Prostate gland (tissue), 2 donors: ENCODE measurements at regions not wholly inside any gene's neighbourhood (a gene's known extent, or its start where the extent isn't known, plus 50 kb on each side); places are given as distances from the start of the nearest gene placed in this dataset.
"Not testable (repeated sequence)": the region's sequence is repeated elsewhere in the genome, so short reads cannot be mapped to it uniquely, and the experiment has no call there.

Source experiments
- DNase-seq: peaks from one replicate; pipeline ENCODE4 v3.0.0-alpha.2; 2019; ENCODE audit warnings: low spot score
- H3K27ac ChIP-seq, 2 donors: fragments of 200-600 bp; sonication (generic); 2 replicates each; pipeline ENCODE4 v1.5.1; 2017 to 2019
- H3K27me3 ChIP-seq: fragments of 200-600 bp; sonication (generic); replicated peaks from 2 replicates; pipeline ENCODE4 v1.5.1; 2019; ENCODE audit not compliant: insufficient read depth
- H3K36me3 ChIP-seq, 2 donors: fragments of 200-600 bp; sonication (generic); 1 replicate in 1 of 2; 2 replicates in 1 of 2; pipeline versions ENCODE4 v1.5.1 to v1.8.1; 2017 to 2019
- H3K4me1 ChIP-seq: fragments of 200-600 bp; sonication (generic); replicated peaks from 2 replicates; pipeline ENCODE4 v1.5.1; 2019
- H3K4me3 ChIP-seq, 2 donors: fragments of 200-600 bp; sonication (generic); 2 replicates each; pipeline ENCODE4 v1.5.1; 2017 to 2019
- H3K9me3 ChIP-seq: fragments of 200-600 bp; sonication (generic); 2 replicates; pipeline ENCODE4 v1.5.1; 2017
- POLR2A ChIP-seq: fragments of 450-650 bp; IDR thresholded peaks from one replicate; pipeline ENCODE4 v1.6.1; 2016; ENCODE audit warnings: antibody characterized with exemption, mild to moderate bottlenecking
- POLR2AphosphoS5 ChIP-seq: sonication (generic); formaldehyde crosslinking; IDR thresholded peaks from one replicate; pipeline ENCODE4 v1.6.1; 2017; ENCODE audit warnings: antibody characterized with exemption
- WGBS: methylation state at CpG from one replicate; pipeline ENCODE4 v1.1.5; 2018; 5-methylcytosine and 5-hydroxymethylcytosine counted together
- intact Hi-C: fragments of 100-400 bp; cut with DNase I; formaldehyde crosslinking; loops from one replicate; pipeline ENCODE4 v1.14.2; 2022
- TF ChIP-seq, protein P1 (sequence below), 4 experiments: fragments of 200-600 bp in 2 of 4; fragments of 450-650 bp in 2 of 4; sonication (generic) in 2 of 4; IDR thresholded peaks; 1 replicate in 3 of 4; 2 replicates in 1 of 4; pipeline ENCODE4 v1.5.1; 2016 to 2019; ENCODE audit warnings: antibody characterized with exemption in 4 of 4, mild to moderate bottlenecking in 2 of 4, moderate library complexity in 2 of 4

- H3K27ac ChIP-seq = no peak overlapping the region
- no peaks in the 10 kb centered on the region for H3K4me1 ChIP-seq
- no peak for DNase-seq
- TF ChIP-seq, protein P1, sequence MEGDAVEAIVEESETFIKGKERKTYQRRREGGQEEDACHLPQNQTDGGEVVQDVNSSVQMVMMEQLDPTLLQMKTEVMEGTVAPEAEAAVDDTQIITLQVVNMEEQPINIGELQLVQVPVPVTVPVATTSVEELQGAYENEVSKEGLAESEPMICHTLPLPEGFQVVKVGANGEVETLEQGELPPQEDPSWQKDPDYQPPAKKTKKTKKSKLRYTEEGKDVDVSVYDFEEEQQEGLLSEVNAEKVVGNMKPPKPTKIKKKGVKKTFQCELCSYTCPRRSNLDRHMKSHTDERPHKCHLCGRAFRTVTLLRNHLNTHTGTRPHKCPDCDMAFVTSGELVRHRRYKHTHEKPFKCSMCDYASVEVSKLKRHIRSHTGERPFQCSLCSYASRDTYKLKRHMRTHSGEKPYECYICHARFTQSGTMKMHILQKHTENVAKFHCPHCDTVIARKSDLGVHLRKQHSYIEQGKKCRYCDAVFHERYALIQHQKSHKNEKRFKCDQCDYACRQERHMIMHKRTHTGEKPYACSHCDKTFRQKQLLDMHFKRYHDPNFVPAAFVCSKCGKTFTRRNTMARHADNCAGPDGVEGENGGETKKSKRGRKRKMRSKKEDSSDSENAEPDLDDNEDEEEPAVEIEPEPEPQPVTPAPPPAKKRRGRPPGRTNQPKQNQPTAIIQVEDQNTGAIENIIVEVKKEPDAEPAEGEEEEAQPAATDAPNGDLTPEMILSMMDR (IDR thresholded peaks at IDR 0.05) = no peak
- TF ChIP-seq POLR2AphosphoS5 (no peak), POLR2A (no peak)
- 74% methylated on average over 14 of the region's 14 CpGs for WGBS
- no peaks in the 10 kb centered on the region for H3K9me3 ChIP-seq
- no peaks in the 10 kb centered on the region for H3K36me3 ChIP-seq
- no peaks in the 10 kb centered on the region for H3K27me3 ChIP-seq
- intact Hi-C loops = no loop called here
- H3K4me3 ChIP-seq = no peak overlapping the region
Measured at GRCh38 chr22:48415520-48415919, 1412.2 kb downstream of the BRD1 start.

DNA sequence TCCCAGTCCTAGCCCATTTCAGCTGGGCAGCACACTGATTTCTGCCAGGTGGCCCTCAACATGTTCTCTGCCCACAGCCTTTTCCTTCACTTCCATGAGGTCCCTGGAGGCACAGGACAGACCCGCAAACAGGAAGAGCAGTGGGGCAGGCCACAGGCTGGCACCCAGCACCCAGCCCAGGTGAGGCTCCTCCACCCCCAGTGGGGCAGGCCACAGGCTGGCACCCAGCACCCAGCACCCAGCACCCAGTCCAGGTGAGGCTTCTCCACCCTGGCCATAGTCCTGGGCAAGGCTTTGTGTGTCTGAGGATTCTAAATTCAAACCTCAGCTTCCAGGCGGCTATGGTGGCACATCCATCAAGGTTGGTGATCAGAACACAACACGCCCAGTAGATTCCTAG lies 1413.0 kb downstream of the BRD1 start:
- no peaks in the 10 kb centered on the region for H3K4me1 ChIP-seq
- 98% methylated on average over 3 of the region's 3 CpGs for WGBS

DNA sequence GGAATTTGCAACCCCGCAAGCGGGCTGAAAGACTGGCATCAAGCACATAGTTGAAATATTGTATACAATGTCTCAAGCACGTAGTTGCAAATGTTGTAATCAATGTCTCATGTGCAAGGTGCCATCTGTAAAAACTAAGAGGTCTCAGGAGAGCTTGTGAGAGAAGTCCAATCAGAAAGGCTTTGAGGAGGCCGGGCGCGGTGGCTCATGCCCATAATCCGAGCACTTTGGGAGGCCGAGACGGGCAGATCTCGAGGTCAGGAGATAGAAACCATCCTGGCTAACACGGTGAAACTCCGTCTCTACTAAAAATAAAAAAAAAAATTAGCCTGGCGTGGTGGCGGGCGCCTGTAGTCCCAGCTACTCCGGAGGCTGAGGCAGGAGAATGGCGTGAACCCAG lies 1414.7 kb downstream of the BRD1 start:
- intact Hi-C loops, H3K4me3 ChIP-seq, H3K4me1 ChIP-seq, H3K27ac ChIP-seq, DNase-seq, H3K27me3 ChIP-seq, H3K9me3 ChIP-seq, H3K36me3 ChIP-seq: not testable (repeated sequence)
- 85% methylated on average over 17 of the region's 17 CpGs for WGBS

More for the DNA sequence above, 1413.0 kb downstream of the BRD1 start:
- intact Hi-C loops = no loop called here
- no peaks in the 10 kb centered on the region for H3K27me3 ChIP-seq
- no peak overlapping the region for H3K4me3 ChIP-seq
- no peak overlapping the region for H3K27ac ChIP-seq
- no peaks in the 10 kb centered on the region for H3K9me3 ChIP-seq
- H3K36me3 ChIP-seq = no peaks in the 10 kb centered on the region
- no peak for DNase-seq
- TF ChIP-seq POLR2AphosphoS5 (no peak), POLR2A (no peak)
- TF ChIP-seq, protein P1 (IDR thresholded peaks at IDR 0.05) = no peak

DNA sequence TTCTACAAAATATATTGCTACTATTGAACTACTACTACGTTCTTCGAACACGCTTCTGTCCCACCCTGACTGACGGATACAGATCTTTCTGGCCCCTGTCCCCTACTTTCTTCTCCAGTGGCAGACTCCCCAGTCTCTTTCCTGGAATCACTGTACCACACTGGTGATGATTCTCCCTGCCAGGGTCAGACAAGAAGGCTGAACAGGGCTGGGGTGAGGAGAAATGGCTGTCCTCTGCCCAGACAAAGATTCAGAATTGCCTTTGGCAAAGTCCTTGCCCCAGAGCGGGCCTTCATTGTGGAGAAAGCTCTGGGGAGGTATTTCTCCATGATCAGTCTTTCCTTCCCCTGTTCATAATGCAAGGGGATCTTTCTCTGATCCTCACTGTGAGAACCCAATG lies 1417.1 kb downstream of the BRD1 start:
- Histone ChIP-seq H3K4me3 (no peak overlapping the region), H3K27me3 (no peaks in the 10 kb centered on the region), H3K4me1 (no peaks in the 10 kb centered on the region), H3K36me3 (no peaks in the 10 kb centered on the region), H3K27ac (no peak overlapping the region), H3K9me3 (no peaks in the 10 kb centered on the region)
- no peak for TF ChIP-seq POLR2AphosphoS5
- TF ChIP-seq, protein P1 (IDR thresholded peaks at IDR 0.05) = no peak
- no peak for TF ChIP-seq POLR2A
- intact Hi-C loops = no loop called here
- DNase-seq = no peak
- 95% methylated on average over 5 of the region's 5 CpGs for WGBS

- Histone ChIP-seq H3K27ac (no peak overlapping the region), H3K4me3 (no peak overlapping the region), H3K9me3 (no peaks in the 10 kb centered on the region), H3K36me3 (no peaks in the 10 kb centered on the region), H3K4me1 (no peaks in the 10 kb centered on the region), H3K27me3 (no peaks in the 10 kb centered on the region)
- intact Hi-C loops = no loop called here
- DNase-seq = no peak
- TF ChIP-seq POLR2A = no peak
- TF ChIP-seq, protein P1 (IDR thresholded peaks at IDR 0.05) = no peak
- TF ChIP-seq POLR2AphosphoS5 = no peak
- 72% methylated on average over 8 of the region's 8 CpGs for WGBS
Measured at GRCh38 chr22:48407256-48407955, 1420.3 kb downstream of the BRD1 start.
